HFFc6 (cell line): ENCODE measurements at regions not wholly inside any gene's neighbourhood (a gene's known extent, or its start where the extent isn't known, plus 50 kb on each side); places are given as distances from the start of the nearest gene placed in this dataset.

Experiments used
- DNase-seq: peaks from one replicate; pipeline ENCODE4 v3.0.0-alpha.2; 2018
- H3K27ac Mint-ChIP-seq: 2 replicates; pipeline ENCODE4 v1.8.0; 2020; ENCODE audit warnings: mild to moderate bottlenecking, mixed read lengths
- H3K27me3 Mint-ChIP-seq: 2 replicates; pipeline ENCODE4 v1.8.0; 2021; ENCODE audit warnings: mild to moderate bottlenecking, moderate library complexity, mixed read lengths; ENCODE audit not compliant: insufficient read depth
- H3K36me3 Mint-ChIP-seq: 2 replicates; pipeline ENCODE4 v1.8.0; 2021; ENCODE audit warnings: low read depth, mixed read lengths
- H3K4me1 Mint-ChIP-seq: 2 replicates; pipeline ENCODE4 v1.8.0; 2020; ENCODE audit warnings: low read depth, mixed read lengths
- H3K4me3 Mint-ChIP-seq: 2 replicates; pipeline ENCODE4 v1.8.0; 2020; ENCODE audit warnings: mild to moderate bottlenecking, moderate library complexity, mixed read lengths
- H3K9me3 Mint-ChIP-seq: 2 replicates; pipeline ENCODE4 v1.8.0; 2020; ENCODE audit warnings: mild to moderate bottlenecking, mixed read lengths
- CTCF ChIP-seq: fragments of 200-600 bp; sonication (generic); IDR thresholded peaks from 2 replicates; pipeline ENCODE4 v1.5.0; 2021; ENCODE audit warnings: antibody characterized with exemption, mild to moderate bottlenecking

DNA sequence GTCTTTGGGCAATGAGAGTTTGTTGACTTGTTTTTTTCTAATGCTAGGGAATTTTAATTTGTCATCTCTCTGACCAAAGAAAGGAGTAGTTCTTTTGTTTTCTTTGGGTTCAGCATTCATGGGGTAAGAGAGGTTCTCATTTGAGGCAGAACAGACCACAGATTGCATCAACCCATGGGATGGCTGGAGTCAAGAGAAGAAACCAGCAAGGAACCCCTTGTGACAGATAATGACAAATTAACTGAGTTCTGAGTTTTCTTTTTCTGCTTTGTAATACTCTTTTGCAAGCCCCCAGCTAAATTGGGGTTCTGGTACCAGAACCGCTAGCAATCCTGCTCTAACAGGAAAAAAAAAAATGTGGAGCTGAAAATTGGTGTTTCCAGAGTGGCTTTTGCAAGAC lies 864.1 kb downstream of the DIAPH3 start:
- no peaks in the 10 kb centered on the region for H3K36me3 Mint-ChIP-seq
- no peaks in the 10 kb centered on the region for H3K4me1 Mint-ChIP-seq
- H3K9me3 Mint-ChIP-seq, result peaks cover 7% of the 10 kb centered on the region; the same call in 1 of the 2 replicates
- H3K27ac Mint-ChIP-seq, result no peak overlapping the region
- no peaks in the 10 kb centered on the region; the same call in 1 of the 2 replicates for H3K27me3 Mint-ChIP-seq
- TF ChIP-seq CTCF, result no peak
- H3K4me3 Mint-ChIP-seq, result no peak overlapping the region
- no peak for DNase-seq

- Mint-ChIP-seq H3K27me3 (peaks cover under 1% of the 10 kb centered on the region; the same call in 1 of the 2 replicates), H3K4me3 (no peak overlapping the region), H3K27ac (no peak overlapping the region), H3K9me3 (no peaks in the 10 kb centered on the region; the same call in 1 of the 2 replicates), H3K4me1 (no peaks in the 10 kb centered on the region), H3K36me3 (no peaks in the 10 kb centered on the region)
- no peak for DNase-seq
- no peak for TF ChIP-seq CTCF
Observed at GRCh38 chr13:59300355-59301173, 863.2 kb downstream of the DIAPH3 start.

DNA sequence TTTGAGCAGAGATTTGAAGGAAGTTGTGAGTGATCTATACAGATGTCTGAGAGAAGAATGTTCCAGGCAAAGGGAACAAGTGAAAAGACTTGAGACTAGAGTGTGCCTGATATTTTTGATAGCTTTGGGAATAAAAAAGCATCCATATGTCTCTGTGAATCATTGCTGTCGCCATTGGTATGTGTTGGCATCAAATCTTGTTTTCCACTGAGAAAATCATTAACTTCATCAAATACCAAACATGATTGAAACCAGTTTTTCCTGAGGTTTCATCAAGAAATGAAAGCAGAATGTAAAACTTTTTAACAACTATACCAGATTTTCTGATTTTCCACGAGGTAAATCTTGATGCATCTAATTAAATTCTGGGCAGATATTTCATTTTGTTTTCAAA lies 862.6 kb downstream of the DIAPH3 start:
- Mint-ChIP-seq H3K4me3 (no peak overlapping the region), H3K4me1 (no peaks in the 10 kb centered on the region), H3K36me3 (no peaks in the 10 kb centered on the region), H3K27ac (no peak overlapping the region), H3K27me3 (peaks cover 2% of the 10 kb centered on the region; the same call in 1 of the 2 replicates), H3K9me3 (no peaks in the 10 kb centered on the region; the same call in 1 of the 2 replicates)
- no peak for TF ChIP-seq CTCF
- DNase-seq, result no peak

DNA sequence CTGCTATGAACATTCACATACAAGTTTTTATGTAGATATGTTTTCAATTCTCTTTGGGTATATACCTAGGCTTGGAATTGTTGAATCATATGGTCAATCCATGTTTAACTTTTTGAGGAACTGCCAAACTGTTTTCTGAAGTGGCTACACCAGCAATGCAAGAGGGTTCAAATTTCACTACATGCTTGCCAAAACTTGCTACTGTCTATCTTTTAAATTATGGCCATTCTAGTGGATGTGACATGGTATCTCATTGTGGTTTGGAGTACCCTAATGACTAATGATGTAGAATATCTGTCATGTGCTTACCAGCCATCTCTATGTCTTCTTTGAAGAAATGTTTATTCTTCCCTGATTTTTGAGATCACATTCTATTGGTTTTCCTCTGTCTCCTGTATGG lies 860.3 kb downstream of the DIAPH3 start:
- no peak for DNase-seq
- Mint-ChIP-seq H3K27me3 (peaks cover 4% of the 10 kb centered on the region; the same call in 1 of the 2 replicates), H3K9me3 (no peaks in the 10 kb centered on the region; the same call in 1 of the 2 replicates), H3K36me3 (no peaks in the 10 kb centered on the region), H3K4me3 (no peak overlapping the region), H3K27ac (no peak overlapping the region), H3K4me1 (no peaks in the 10 kb centered on the region)
- TF ChIP-seq CTCF, result no peak

GRCh38 chr13:59304596-59304995 lies 859.1 kb downstream of the DIAPH3 start:
- H3K4me3 Mint-ChIP-seq, result no peak overlapping the region

More at GRCh38 chr13:59304596-59304995, 859.1 kb downstream of the DIAPH3 start:
- Mint-ChIP-seq H3K36me3 (no peaks in the 10 kb centered on the region), H3K4me1 (no peaks in the 10 kb centered on the region), H3K27ac (no peak overlapping the region), H3K27me3 (peaks cover 8% of the 10 kb centered on the region; the same call in 1 of the 2 replicates), H3K9me3 (no peaks in the 10 kb centered on the region; the same call in 1 of the 2 replicates)
- DNase-seq, result no peak
- no peak for TF ChIP-seq CTCF
